Fibroblast of skin of right biceps (primary cell): ENCODE measurements at regions not wholly inside any gene's neighbourhood (a gene's known extent, or its start where the extent isn't known, plus 50 kb on each side); places are given as distances from the start of the nearest gene placed in this dataset.
"Not testable (repeated sequence)": the region's sequence is repeated elsewhere in the genome, so short reads cannot be mapped to it uniquely, and the experiment has no call there.

Source experiments
- DNase-seq: peaks from one replicate; pipeline ENCODE4 v3.0.0-alpha.2; 2013

GRCh38 chr22:23460517-23461031 is 119.5 kb downstream of the IGLL1 start:
- not testable (repeated sequence) for DNase-seq

GRCh38 chr22:23459645-23460516 is 120.2 kb downstream of the IGLL1 start:
- DNase-seq = not testable (repeated sequence)

GRCh38 chr22:23458663-23459541 is 121.2 kb downstream of the IGLL1 start:
- no peak for DNase-seq

GRCh38 chr22:23457380-23457985 is 122.6 kb downstream of the IGLL1 start:
- DNase-seq = no peak

GRCh38 chr22:23456666-23457379 is 123.3 kb downstream of the IGLL1 start:
- DNase-seq = not testable (repeated sequence)

- not testable (repeated sequence) for DNase-seq
Measured at GRCh38 chr22:23454345-23454744, 125.7 kb downstream of the IGLL1 start.

- no peak for DNase-seq
Measured at GRCh38 chr22:23453277-23453676, 126.8 kb downstream of the IGLL1 start.

- DNase-seq = no peak
Measured at GRCh38 chr22:23452231-23453010, 127.7 kb downstream of the IGLL1 start.

- DNase-seq = peak; percentile 25
Measured at GRCh38 chr22:23451452-23452230, 128.4 kb downstream of the IGLL1 start.

- DNase-seq = not testable (repeated sequence)
Measured at GRCh38 chr22:23450821-23451220, 129.3 kb downstream of the IGLL1 start.

- DNase-seq = no peak
Measured at GRCh38 chr22:23450434-23450795, 129.7 kb downstream of the IGLL1 start.

- DNase-seq = not testable (repeated sequence)
Measured at GRCh38 chr22:23449748-23450433, 130.2 kb downstream of the IGLL1 start.

- DNase-seq = not testable (repeated sequence)
Measured at GRCh38 chr22:23448499-23449288, 131.4 kb downstream of the IGLL1 start.

- DNase-seq = no peak
Measured at GRCh38 chr22:23446796-23447350, 133.2 kb downstream of the IGLL1 start.

- DNase-seq = not testable (repeated sequence)
Measured at GRCh38 chr22:23446194-23446593, 133.9 kb downstream of the IGLL1 start.

GRCh38 chr22:23443905-23444304 is 136.2 kb downstream of the IGLL1 start:
- not testable (repeated sequence) for DNase-seq

- not testable (repeated sequence) for DNase-seq
Measured at GRCh38 chr22:23439581-23439980, 140.5 kb downstream of the IGLL1 start.

- DNase-seq = no peak
Measured at GRCh38 chr22:23438216-23438615, 141.9 kb downstream of the IGLL1 start.

- DNase-seq = no peak
Measured at GRCh38 chr22:23437779-23438178, 142.3 kb downstream of the IGLL1 start.
